SK-N-SH (cell line): ENCODE measurements at regions not wholly inside any gene's neighbourhood (a gene's known extent, or its start where the extent isn't known, plus 50 kb on each side); places are given as distances from the start of the nearest gene placed in this dataset.

Experiments
- CTCF ChIA-PET: fragments of 300-600, 350-600 bp; formaldehyde crosslinking; extraction: SDS; loops from one replicate; lab custom pipeline; 2021; lab: Yijun Ruan, JAX
- POLR2A ChIA-PET: fragments of 350-600 bp; sonication (Branson Sonifier 250); formaldehyde crosslinking; extraction: SDS; loops from one replicate; lab custom pipeline; 2020; ENCODE audit warnings: antibody characterized with exemption, inconsistent platforms; lab: Yijun Ruan, JAX
- DNase-seq: peaks from one replicate; pipeline ENCODE4 v3.0.0; 2012
- H2AFZ ChIP-seq: fragments of 200-600 bp; sonication (generic); 2 replicates; pipeline ENCODE4 v1.8.1; 2016; ENCODE audit warnings: antibody characterized with exemption, mild to moderate bottlenecking, low read depth
- H3F3A ChIP-seq: fragments of 200-600 bp; sonication (generic); replicated peaks from 2 replicates; pipeline ENCODE3; 2016; ENCODE audit warnings: antibody characterized with exemption, mild to moderate bottlenecking; ENCODE audit not compliant: insufficient read depth
- H3K27ac ChIP-seq, 2 experiments: fragments of 200-500 bp in 1 of 2; fragments of 200-600 bp in 1 of 2; sonication (Bioruptor generic) in 1 of 2; sonication (generic), shearing (Covaris generic) in 1 of 2; 2 replicates each; pipeline versions ENCODE4 v1.5.1 to v1.6.1; 2014 to 2016; ENCODE audit warnings: low read depth in 2 of 2, inconsistent platforms in 1 of 2, low read length in 1 of 2, mild to moderate bottlenecking in 1 of 2, mixed read lengths in 1 of 2
- H3K27me3 ChIP-seq: fragments of 200-600 bp; sonication (generic), shearing (Covaris generic); 2 replicates; pipeline ENCODE4 v1.6.1; 2016; ENCODE audit warnings: mixed run types; ENCODE audit not compliant: insufficient read depth
- H3K36me3 ChIP-seq, 2 experiments: fragments of 200-500 bp in 1 of 2; fragments of 200-600 bp in 1 of 2; sonication (Bioruptor generic) in 1 of 2; sonication (generic) in 1 of 2; replicated peaks in 1 of 2; 2 replicates each; pipeline versions ENCODE3 to v1.5.1; 2014 to 2016; ENCODE audit warnings: low read length in 1 of 2, mild to moderate bottlenecking in 1 of 2; ENCODE audit not compliant: insufficient read depth in 2 of 2, control insufficient read depth in 1 of 2
- H3K4me1 ChIP-seq, 2 experiments: fragments of 200-500 bp in 1 of 2; fragments of 200-600 bp in 1 of 2; sonication (Bioruptor generic) in 1 of 2; sonication (generic), shearing (Covaris generic) in 1 of 2; 2 replicates each; pipeline versions ENCODE4 v1.5.1 to v1.6.1; 2014 to 2016; ENCODE audit warnings: low read depth in 1 of 2, low read length in 1 of 2, mixed run types in 1 of 2; ENCODE audit not compliant: insufficient read depth in 2 of 2, control insufficient read depth in 1 of 2
- H3K4me2 ChIP-seq: fragments of 200-600 bp; sonication (generic), shearing (Covaris generic); 2 replicates; pipeline ENCODE4 v1.6.1; 2017; ENCODE audit warnings: mixed run types
- H3K4me3 ChIP-seq, 2 experiments: fragments of 200-500 bp in 1 of 2; fragments of 200-600 bp in 1 of 2; sonication (Bioruptor generic) in 1 of 2; sonication (generic), shearing (Covaris generic) in 1 of 2; 2 replicates each; pipeline versions ENCODE4 v1.5.1 to v1.8.1; 2014 to 2016; ENCODE audit warnings: low read depth in 2 of 2, inconsistent platforms in 1 of 2, low read length in 1 of 2, mild to moderate bottlenecking in 1 of 2, mixed read lengths in 1 of 2, moderate library complexity in 1 of 2
- H3K79me2 ChIP-seq: fragments of 200-600 bp; sonication (generic); 2 replicates; pipeline ENCODE4 v1.8.1; 2017; ENCODE audit warnings: mild to moderate bottlenecking; ENCODE audit not compliant: insufficient read depth
- H3K9ac ChIP-seq: fragments of 200-600 bp; sonication (generic); 2 replicates; pipeline ENCODE4 v1.6.1; 2017; ENCODE audit warnings: mixed run types
- H3K9me2 ChIP-seq: fragments of 200-600 bp; sonication (generic); 2 replicates; pipeline ENCODE4 v1.6.1; 2017; ENCODE audit warnings: mixed run types
- H3K9me3 ChIP-seq: fragments of 200-600 bp; sonication (generic); 2 replicates; pipeline ENCODE4 v1.6.1; 2017; ENCODE audit warnings: mixed run types, mild to moderate bottlenecking, moderate library complexity
- H4K20me1 ChIP-seq: fragments of 200-600 bp; sonication (generic); 2 replicates; pipeline ENCODE4 v1.6.1; 2017; ENCODE audit warnings: mild to moderate bottlenecking, mixed run types; ENCODE audit not compliant: insufficient read depth
- CHD2 ChIP-seq: fragments of 150-350 bp; IDR thresholded peaks from 2 replicates; pipeline ENCODE4 v1.6.1; 2018; ENCODE audit warnings: low read length; ENCODE audit not compliant: partially characterized antibody
- ELF1 ChIP-seq: IDR thresholded peaks from 2 replicates; pipeline ENCODE4 v1.4.0; 2012
- EP300 ChIP-seq, 2 experiments: IDR thresholded peaks; 2 replicates each; pipeline versions ENCODE4 v1.4.0 to v1.6.1; 2012; ENCODE audit warnings: borderline replicate concordance in 1 of 2, low read depth in 1 of 2, low read length in 1 of 2
- FOSL2 ChIP-seq: IDR thresholded peaks from 2 replicates; pipeline ENCODE4 v1.4.0; 2012; ENCODE audit warnings: low read depth, mild to moderate bottlenecking, moderate library complexity, borderline replicate concordance
- GABPA ChIP-seq: IDR thresholded peaks from 2 replicates; pipeline ENCODE4 v1.4.0; 2012; ENCODE audit warnings: low read depth, mild to moderate bottlenecking
- GATA2 ChIP-seq: sonication (generic); formaldehyde crosslinking; IDR thresholded peaks from 2 replicates; pipeline ENCODE4 v1.5.0; 2020; ENCODE audit warnings: mild to moderate bottlenecking, missing genetic modification reagents
- IRF3 ChIP-seq: fragments of 150-350 bp; IDR thresholded peaks from 2 replicates; pipeline ENCODE4 v1.6.1; 2016; ENCODE audit warnings: mild to moderate bottlenecking, low read depth, low read length
- JUND ChIP-seq: IDR thresholded peaks from 2 replicates; pipeline ENCODE4 v1.4.0; 2012
- NFIC ChIP-seq: IDR thresholded peaks from 2 replicates; pipeline ENCODE4 v1.4.0; 2012; ENCODE audit warnings: borderline replicate concordance
- POLR2AphosphoS5 ChIP-seq: IDR thresholded peaks from 2 replicates; pipeline ENCODE4 v1.6.1; 2012; ENCODE audit warnings: low read depth, low read length
- RAD21 ChIP-seq: IDR thresholded peaks from 2 replicates; pipeline ENCODE4 v1.6.1; 2012; ENCODE audit warnings: mild to moderate bottlenecking, low read length
- RCOR1 ChIP-seq: fragments of 150-350 bp; IDR thresholded peaks from 2 replicates; pipeline ENCODE4 v1.6.1; 2017; ENCODE audit warnings: antibody characterized with exemption, low read length
- SMC3 ChIP-seq: IDR thresholded peaks from 2 replicates; pipeline ENCODE4 v1.6.1; 2012; ENCODE audit warnings: low read depth, low read length, improper control_type of control experiment
- TAF1 ChIP-seq: IDR thresholded peaks from 2 replicates; pipeline ENCODE4 v1.6.1; 2012; ENCODE audit warnings: low read depth, mild to moderate bottlenecking, low read length, moderate library complexity, borderline replicate concordance
- TCF12 ChIP-seq: IDR thresholded peaks from 2 replicates; pipeline ENCODE4 v1.4.0; 2012
- TEAD4 ChIP-seq: IDR thresholded peaks from 2 replicates; pipeline ENCODE4 v1.4.0; 2012; ENCODE audit warnings: mild to moderate bottlenecking, borderline replicate concordance; ENCODE audit not compliant: insufficient read depth
- WGBS: methylation state at CpG from one replicate; pipeline ENCODE4 v1.1.6; 2017; ENCODE audit warnings: low lambda C conversion rate; 5-methylcytosine and 5-hydroxymethylcytosine counted together
- TF ChIP-seq, protein P1 (sequence below): IDR thresholded peaks from 2 replicates; pipeline ENCODE4 v1.4.0; 2012; ENCODE audit warnings: low read depth, borderline replicate concordance
- TF ChIP-seq, protein P2 (sequence below): IDR thresholded peaks from 2 replicates; pipeline ENCODE4 v1.6.1; 2012; ENCODE audit warnings: mild to moderate bottlenecking, low read depth, low read length, moderate library complexity
- TF ChIP-seq, protein P3 (sequence below): fragments of 200-600 bp; sonication (generic); IDR thresholded peaks from 2 replicates; pipeline ENCODE4 v1.6.1; 2017; ENCODE audit warnings: antibody characterized with exemption, mild to moderate bottlenecking, moderate library complexity
- TF ChIP-seq, protein P4 (sequence below): fragments of 150-350 bp; IDR thresholded peaks from 2 replicates; pipeline ENCODE4 v1.6.1; 2017; ENCODE audit warnings: antibody characterized with exemption, low read length, low read depth, borderline replicate concordance

DNA sequence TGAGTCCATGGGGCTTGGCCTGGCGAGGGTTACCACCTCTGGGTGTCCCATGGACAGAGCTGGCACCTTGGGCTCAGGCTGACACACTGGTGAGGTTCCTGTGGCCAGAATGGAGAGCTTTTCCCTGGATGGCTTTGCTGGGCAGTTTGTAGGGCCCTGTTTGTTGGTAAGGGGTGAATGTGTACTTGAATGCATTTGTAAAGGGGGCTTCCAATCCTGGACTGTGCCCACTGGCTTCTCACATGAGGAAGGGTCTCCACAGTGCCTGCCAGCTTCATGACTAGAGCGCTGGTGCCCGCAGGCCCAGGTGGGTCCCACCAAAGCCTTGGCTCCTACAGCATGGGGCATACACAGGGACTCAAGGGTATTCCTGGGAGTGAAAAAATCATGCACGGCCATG, 103.5 kb upstream of the SIX2 start:
- TF ChIP-seq IRF3 (no peak), RCOR1 (no peak), JUND (no peak), TAF1 (no peak), TEAD4 (no peak), POLR2AphosphoS5 (no peak), RAD21 (no peak), GABPA (no peak), EP300 (IDR thresholded peaks at IDR 0.05; ENCODE audit: borderline replicate concordance in 1 of 2, low read depth in 1 of 2, low read length in 1 of 2) (no peak), CHD2 (no peak), FOSL2 (no peak), ELF1 (no peak), TCF12 (no peak), SMC3 (no peak), GATA2 (CRISPR knock-in tag) (no peak), NFIC (no peak)
- TF ChIP-seq, protein P1, sequence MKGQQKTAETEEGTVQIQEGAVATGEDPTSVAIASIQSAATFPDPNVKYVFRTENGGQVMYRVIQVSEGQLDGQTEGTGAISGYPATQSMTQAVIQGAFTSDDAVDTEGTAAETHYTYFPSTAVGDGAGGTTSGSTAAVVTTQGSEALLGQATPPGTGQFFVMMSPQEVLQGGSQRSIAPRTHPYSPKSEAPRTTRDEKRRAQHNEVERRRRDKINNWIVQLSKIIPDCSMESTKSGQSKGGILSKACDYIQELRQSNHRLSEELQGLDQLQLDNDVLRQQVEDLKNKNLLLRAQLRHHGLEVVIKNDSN = no peak
- TF ChIP-seq, protein P2, sequence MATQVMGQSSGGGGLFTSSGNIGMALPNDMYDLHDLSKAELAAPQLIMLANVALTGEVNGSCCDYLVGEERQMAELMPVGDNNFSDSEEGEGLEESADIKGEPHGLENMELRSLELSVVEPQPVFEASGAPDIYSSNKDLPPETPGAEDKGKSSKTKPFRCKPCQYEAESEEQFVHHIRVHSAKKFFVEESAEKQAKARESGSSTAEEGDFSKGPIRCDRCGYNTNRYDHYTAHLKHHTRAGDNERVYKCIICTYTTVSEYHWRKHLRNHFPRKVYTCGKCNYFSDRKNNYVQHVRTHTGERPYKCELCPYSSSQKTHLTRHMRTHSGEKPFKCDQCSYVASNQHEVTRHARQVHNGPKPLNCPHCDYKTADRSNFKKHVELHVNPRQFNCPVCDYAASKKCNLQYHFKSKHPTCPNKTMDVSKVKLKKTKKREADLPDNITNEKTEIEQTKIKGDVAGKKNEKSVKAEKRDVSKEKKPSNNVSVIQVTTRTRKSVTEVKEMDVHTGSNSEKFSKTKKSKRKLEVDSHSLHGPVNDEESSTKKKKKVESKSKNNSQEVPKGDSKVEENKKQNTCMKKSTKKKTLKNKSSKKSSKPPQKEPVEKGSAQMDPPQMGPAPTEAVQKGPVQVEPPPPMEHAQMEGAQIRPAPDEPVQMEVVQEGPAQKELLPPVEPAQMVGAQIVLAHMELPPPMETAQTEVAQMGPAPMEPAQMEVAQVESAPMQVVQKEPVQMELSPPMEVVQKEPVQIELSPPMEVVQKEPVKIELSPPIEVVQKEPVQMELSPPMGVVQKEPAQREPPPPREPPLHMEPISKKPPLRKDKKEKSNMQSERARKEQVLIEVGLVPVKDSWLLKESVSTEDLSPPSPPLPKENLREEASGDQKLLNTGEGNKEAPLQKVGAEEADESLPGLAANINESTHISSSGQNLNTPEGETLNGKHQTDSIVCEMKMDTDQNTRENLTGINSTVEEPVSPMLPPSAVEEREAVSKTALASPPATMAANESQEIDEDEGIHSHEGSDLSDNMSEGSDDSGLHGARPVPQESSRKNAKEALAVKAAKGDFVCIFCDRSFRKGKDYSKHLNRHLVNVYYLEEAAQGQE = no peak
- TF ChIP-seq, protein P3, sequence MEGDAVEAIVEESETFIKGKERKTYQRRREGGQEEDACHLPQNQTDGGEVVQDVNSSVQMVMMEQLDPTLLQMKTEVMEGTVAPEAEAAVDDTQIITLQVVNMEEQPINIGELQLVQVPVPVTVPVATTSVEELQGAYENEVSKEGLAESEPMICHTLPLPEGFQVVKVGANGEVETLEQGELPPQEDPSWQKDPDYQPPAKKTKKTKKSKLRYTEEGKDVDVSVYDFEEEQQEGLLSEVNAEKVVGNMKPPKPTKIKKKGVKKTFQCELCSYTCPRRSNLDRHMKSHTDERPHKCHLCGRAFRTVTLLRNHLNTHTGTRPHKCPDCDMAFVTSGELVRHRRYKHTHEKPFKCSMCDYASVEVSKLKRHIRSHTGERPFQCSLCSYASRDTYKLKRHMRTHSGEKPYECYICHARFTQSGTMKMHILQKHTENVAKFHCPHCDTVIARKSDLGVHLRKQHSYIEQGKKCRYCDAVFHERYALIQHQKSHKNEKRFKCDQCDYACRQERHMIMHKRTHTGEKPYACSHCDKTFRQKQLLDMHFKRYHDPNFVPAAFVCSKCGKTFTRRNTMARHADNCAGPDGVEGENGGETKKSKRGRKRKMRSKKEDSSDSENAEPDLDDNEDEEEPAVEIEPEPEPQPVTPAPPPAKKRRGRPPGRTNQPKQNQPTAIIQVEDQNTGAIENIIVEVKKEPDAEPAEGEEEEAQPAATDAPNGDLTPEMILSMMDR = no peak
- TF ChIP-seq, protein P4, sequence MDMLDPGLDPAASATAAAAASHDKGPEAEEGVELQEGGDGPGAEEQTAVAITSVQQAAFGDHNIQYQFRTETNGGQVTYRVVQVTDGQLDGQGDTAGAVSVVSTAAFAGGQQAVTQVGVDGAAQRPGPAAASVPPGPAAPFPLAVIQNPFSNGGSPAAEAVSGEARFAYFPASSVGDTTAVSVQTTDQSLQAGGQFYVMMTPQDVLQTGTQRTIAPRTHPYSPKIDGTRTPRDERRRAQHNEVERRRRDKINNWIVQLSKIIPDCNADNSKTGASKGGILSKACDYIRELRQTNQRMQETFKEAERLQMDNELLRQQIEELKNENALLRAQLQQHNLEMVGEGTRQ = no peak

More for the DNA sequence above, 103.5 kb upstream of the SIX2 start:
- no peaks in the 10 kb centered on the region for H3K36me3 ChIP-seq
- no peak overlapping the region for H3K4me3 ChIP-seq
- H3K79me2 ChIP-seq = no peaks in the 10 kb centered on the region
- H3K4me1 ChIP-seq = peaks cover 0 to 13% of the 10 kb centered on the region in 2 experiments; a peak in 2 of 4 replicates
- no peak overlapping the region for H3K27ac ChIP-seq
- H3K9me3 ChIP-seq = no peaks in the 10 kb centered on the region
- no peaks in the 10 kb centered on the region for H4K20me1 ChIP-seq
- POLR2A ChIA-PET = no interaction called here
- no peaks in the 10 kb centered on the region for H3K9me2 ChIP-seq
- H3K9ac ChIP-seq = no peak overlapping the region
- no peak overlapping the region for H3K4me2 ChIP-seq
- CTCF ChIA-PET = no interaction called here
- no peak overlapping the region for H2AFZ ChIP-seq
- no peak for DNase-seq
- H3K27me3 ChIP-seq = no peaks in the 10 kb centered on the region
- no peaks in the 10 kb centered on the region for H3F3A ChIP-seq
- 73% methylated on average over 4 of the region's 4 CpGs for WGBS
